ENCODE measurements at regions not wholly inside any gene's neighbourhood (a gene's known extent, or its start where the extent isn't known, plus 50 kb on each side); places are given as distances from the start of the nearest gene placed in this dataset.
"Not testable (repeated sequence)": the region's sequence is repeated elsewhere in the genome, so short reads cannot be mapped to it uniquely, and the experiment has no call there.

DNA sequence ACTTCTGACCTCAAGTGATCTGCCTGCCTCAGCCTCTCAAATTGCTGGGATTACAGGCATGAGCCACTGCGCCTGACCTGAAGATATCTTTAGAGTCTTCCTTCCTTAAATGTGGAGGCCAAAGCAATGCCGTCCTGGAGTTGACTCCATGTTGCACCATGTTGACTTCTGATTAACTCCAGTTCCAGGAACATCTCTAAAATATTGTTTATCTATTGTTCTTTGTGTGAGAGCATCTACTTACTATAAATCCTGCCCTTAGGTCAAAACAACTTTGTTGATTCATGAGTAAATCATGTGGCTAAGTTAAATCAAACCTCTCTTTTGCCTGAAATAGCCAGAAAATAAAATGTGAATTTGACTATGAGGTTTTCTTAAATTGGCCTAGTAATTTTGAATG, 56.6 kb upstream of the CAPRIN1 start:
- Histone ChIP-seq H3K79me2 (ENCODE audit: insufficient read depth, low read length) (no peaks in the 10 kb centered on the region), H3K9me3 (replicated peaks in 1 of 2; ENCODE audit: control insufficient read depth in 1 of 2, insufficient read depth in 1 of 2, low read length in 2 of 2) (no peaks in the 10 kb centered on the region), H3K27ac (ENCODE audit: low read depth in 1 of 2, low read length in 2 of 2) (no peak overlapping the region), H3K4me1 (ENCODE audit: control insufficient read depth in 1 of 2, insufficient read depth in 2 of 2, low read length in 2 of 2) (no peaks in the 10 kb centered on the region), H3K9ac (ENCODE audit: insufficient read depth, low read length, poor library complexity, severe bottlenecking) (no peak overlapping the region), H3K4me2 (replicated peaks; ENCODE audit: extremely low read depth, low read length, poor library complexity, severe bottlenecking) (no peak overlapping the region), H3K4me3 (replicated peaks in 1 of 3; ENCODE audit: low read depth in 2 of 3, low read length in 3 of 3) (no peak overlapping the region), H3K36me3 (replicated peaks in 1 of 2; ENCODE audit: control insufficient read depth in 1 of 2, insufficient read depth in 2 of 2, low read length in 2 of 2) (no peaks in the 10 kb centered on the region), H2AFZ (ENCODE audit: insufficient read depth, low read depth, low read length, poor library complexity, severe bottlenecking) (no peak overlapping the region), H4K20me1 (ENCODE audit: insufficient read depth, low read length) (no peaks in the 10 kb centered on the region), H3K27me3 (ENCODE audit: control insufficient read depth in 2 of 2, insufficient read depth in 2 of 2, low read length in 2 of 2) (peaks cover 0 to 14% of the 10 kb centered on the region in 2 donors)
- peaks cover 0 to 4% (median 0%) of the 10 kb centered on the region in 7 donors for H3K9me3 Mint-ChIP-seq
- no peak overlapping the region for H3K27ac Mint-ChIP-seq
- 100% methylated on average over 1 of the region's 2 CpGs for WGBS (ENCODE audit: insufficient coverage)
- no peaks in the 10 kb centered on the region for H3K36me3 Mint-ChIP-seq
- H3K27me3 Mint-ChIP-seq (ENCODE audit: low read depth in 3 of 3): peaks cover 10 to 19% (median 17%) of the 10 kb centered on the region in 3 donors
- intact Hi-C loops (cut with micrococcal nuclease): loop anchor here (5.0 to 10.0 kb wide), 3 partner anchors 57 to 370 kb away; partner anchors contain the start of genes ABTB2 (in 1 of the 2) and CAPRIN1 (in 1 of the 2)
- no peak overlapping the region for H3K4me3 Mint-ChIP-seq
- DNase-seq: no peak
- no peak for TF ChIP-seq CTCF (IDR thresholded peaks at IDR 0.05)
- H3K4me1 Mint-ChIP-seq: peaks cover 12% of the 10 kb centered on the region

GRCh38 chr11:33991136-33991535, 60.4 kb upstream of the CAPRIN1 start:
- not testable (repeated sequence) for H3K9ac ChIP-seq (ENCODE audit: insufficient read depth, low read length, poor library complexity, severe bottlenecking)

DNA sequence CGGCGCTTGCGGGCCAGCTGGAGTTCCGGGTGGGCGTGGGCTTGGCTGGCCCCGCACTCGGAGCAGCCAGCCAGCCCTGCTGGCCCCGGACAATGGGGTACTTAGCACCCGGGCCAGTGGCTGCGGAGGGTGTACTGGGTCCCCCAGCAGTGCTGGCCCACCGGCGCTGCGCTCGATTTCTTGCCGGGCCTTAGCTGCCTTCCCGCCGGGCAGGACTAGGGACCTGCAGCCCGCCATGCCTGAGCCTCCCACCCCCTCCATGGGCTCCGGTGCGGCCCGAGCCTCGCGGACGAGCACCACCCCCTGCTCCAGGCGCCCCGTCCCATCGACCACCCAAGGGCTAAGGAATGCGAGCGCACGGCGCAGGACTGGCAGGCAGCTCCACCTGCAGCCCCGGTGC, 61.4 kb upstream of the CAPRIN1 start:
- not testable (repeated sequence) for H3K4me1 Mint-ChIP-seq; H3K9me3 ChIP-seq (replicated peaks in 1 of 2; ENCODE audit: control insufficient read depth in 1 of 2, insufficient read depth in 1 of 2, low read length in 2 of 2); H3K27ac Mint-ChIP-seq; H3K27ac ChIP-seq (ENCODE audit: low read depth in 1 of 2, low read length in 2 of 2); H3K27me3 ChIP-seq (ENCODE audit: control insufficient read depth in 2 of 2, insufficient read depth in 2 of 2, low read length in 2 of 2); H3K4me3 ChIP-seq (replicated peaks in 1 of 3; ENCODE audit: low read depth in 2 of 3, low read length in 3 of 3); H3K36me3 ChIP-seq (replicated peaks in 1 of 2; ENCODE audit: control insufficient read depth in 1 of 2, insufficient read depth in 2 of 2, low read length in 2 of 2); DNase-seq; H2AFZ ChIP-seq (ENCODE audit: insufficient read depth, low read depth, low read length, poor library complexity, severe bottlenecking); H3K4me1 ChIP-seq (ENCODE audit: control insufficient read depth in 1 of 2, insufficient read depth in 2 of 2, low read length in 2 of 2); H3K36me3 Mint-ChIP-seq; H3K9ac ChIP-seq (ENCODE audit: insufficient read depth, low read length, poor library complexity, severe bottlenecking); H4K20me1 ChIP-seq (ENCODE audit: insufficient read depth, low read length); H3K27me3 Mint-ChIP-seq (ENCODE audit: low read depth in 3 of 3); H3K4me3 Mint-ChIP-seq; H3K9me3 Mint-ChIP-seq; H3K79me2 ChIP-seq (ENCODE audit: insufficient read depth, low read length); H3K4me2 ChIP-seq (replicated peaks; ENCODE audit: extremely low read depth, low read length, poor library complexity, severe bottlenecking)
- intact Hi-C loops (cut with micrococcal nuclease): loop anchor here in 1 of 2 donors (10.0 kb wide), 1 partner anchor 375 kb away; no protein-coding TSS in a partner anchor
- WGBS (ENCODE audit: insufficient coverage): 100% methylated on average over 10 of the region's 32 CpGs

More at GRCh38 chr11:33991136-33991535, 60.4 kb upstream of the CAPRIN1 start:
- not testable (repeated sequence) for DNase-seq; H3K27me3 ChIP-seq (ENCODE audit: control insufficient read depth in 2 of 2, insufficient read depth in 2 of 2, low read length in 2 of 2); H3K36me3 ChIP-seq (replicated peaks in 1 of 2; ENCODE audit: control insufficient read depth in 1 of 2, insufficient read depth in 2 of 2, low read length in 2 of 2); H3K79me2 ChIP-seq (ENCODE audit: insufficient read depth, low read length); H3K4me3 ChIP-seq (replicated peaks in 1 of 3; ENCODE audit: low read depth in 2 of 3, low read length in 3 of 3); H3K9me3 ChIP-seq (replicated peaks in 1 of 2; ENCODE audit: control insufficient read depth in 1 of 2, insufficient read depth in 1 of 2, low read length in 2 of 2); H3K4me2 ChIP-seq (replicated peaks; ENCODE audit: extremely low read depth, low read length, poor library complexity, severe bottlenecking); H3K9me3 Mint-ChIP-seq; H3K4me3 Mint-ChIP-seq; H3K4me1 ChIP-seq (ENCODE audit: control insufficient read depth in 1 of 2, insufficient read depth in 2 of 2, low read length in 2 of 2); H3K27ac ChIP-seq (ENCODE audit: low read depth in 1 of 2, low read length in 2 of 2); H4K20me1 ChIP-seq (ENCODE audit: insufficient read depth, low read length); H3K4me1 Mint-ChIP-seq; H3K36me3 Mint-ChIP-seq; H3K27ac Mint-ChIP-seq
- WGBS (ENCODE audit: insufficient coverage): 49% methylated on average over 8 of the region's 13 CpGs
- intact Hi-C loops (cut with micrococcal nuclease): loop anchor here in 1 of 2 donors (10.0 kb wide), 1 partner anchor 374 kb away; no protein-coding TSS in a partner anchor
- peaks cover under 1 to 13% (median 3%) of the 10 kb centered on the region in 3 donors for H3K27me3 Mint-ChIP-seq (ENCODE audit: low read depth in 3 of 3)
- H2AFZ ChIP-seq (ENCODE audit: insufficient read depth, low read depth, low read length, poor library complexity, severe bottlenecking): peak overlapping the region; percentile 59
